Upper lobe of left lung (tissue), 6 donors: ENCODE measurements at regions not wholly inside any gene's neighbourhood (a gene's known extent, or its start where the extent isn't known, plus 50 kb on each side); places are given as distances from the start of the nearest gene placed in this dataset.
A peak's percentile ranks its signal among the peaks of the same experiment; 100 is the strongest.
"Not testable (repeated sequence)": the region's sequence is repeated elsewhere in the genome, so short reads cannot be mapped to it uniquely, and the experiment has no call there.

Experiments used
- ATAC-seq, 2 donors: fragments of 200-7000 bp; cut with Tn5 transposase; one replicate each; pipeline ENCODE4 v1.9.1; 2022; ENCODE audit warnings: mild to moderate bottlenecking in 2 of 2, moderate library complexity in 2 of 2; ENCODE audit not compliant: low FRiP score in 2 of 2
- DNase-seq, 2 donors: peaks; one replicate each; pipeline ENCODE4 v3.0.0-alpha.2; 2019 to 2020
- H3K27ac ChIP-seq, 4 donors: fragments of 200-600 bp; sonication (generic); one replicate each; pipeline ENCODE4 v1.5.1; 2016 to 2019
- H3K27me3 ChIP-seq, 4 donors: fragments of 200-600 bp; sonication (generic); one replicate each; pipeline ENCODE4 v1.5.1; 2017 to 2019
- H3K36me3 ChIP-seq, 4 donors: fragments of 200-600 bp; sonication (generic); one replicate each; pipeline ENCODE4 v1.5.1; 2016 to 2019
- H3K4me1 ChIP-seq, 4 donors: fragments of 200-600 bp; sonication (generic); one replicate each; pipeline ENCODE4 v1.5.1; 2018 to 2019
- H3K4me3 ChIP-seq, 4 donors: fragments of 200-600 bp; sonication (generic); one replicate each; pipeline ENCODE4 v1.5.1; 2017 to 2019; ENCODE audit warnings: mild to moderate bottlenecking in 2 of 4, moderate library complexity in 1 of 4
- H3K9me3 ChIP-seq, 4 donors: fragments of 200-600 bp; sonication (generic); one replicate each; pipeline ENCODE4 v1.5.1; 2018 to 2019
- EP300 ChIP-seq, 4 donors: sonication (generic); formaldehyde crosslinking; IDR thresholded peaks; one replicate each; pipeline ENCODE4 v1.5.1; 2017; ENCODE audit warnings: antibody characterized with exemption in 4 of 4, control low read depth in 2 of 4
- POLR2A ChIP-seq, 4 donors: fragments of 450-650 bp; IDR thresholded peaks; one replicate each; pipeline ENCODE4 v1.5.1; 2016 to 2017; ENCODE audit warnings: antibody characterized with exemption in 4 of 4, mild to moderate bottlenecking in 2 of 4
- POLR2AphosphoS5 ChIP-seq, 2 donors: sonication (generic); formaldehyde crosslinking; IDR thresholded peaks; one replicate each; pipeline ENCODE4 v1.5.1; 2017; ENCODE audit warnings: antibody characterized with exemption in 2 of 2
- WGBS, 2 donors: methylation state at CpG; one replicate each; pipeline ENCODE4 v1.1.5; 2017 to 2018; 5-methylcytosine and 5-hydroxymethylcytosine counted together
- TF ChIP-seq, protein P1 (sequence below), 6 experiments: fragments of 450-650 bp in 4 of 6; fragments of 200-600 bp in 2 of 6; sonication (generic) in 2 of 6; IDR thresholded peaks; one replicate each; pipeline ENCODE4 v1.5.1; 2016 to 2019; ENCODE audit warnings: antibody characterized with exemption in 6 of 6
- donor health status: DM: no; HTN: no; CAD: no; lungs with moderate emphysema.
- donor health status: DM: no; HTN: yes; CAD: no; lungs with severe emphysema.

GRCh38 chrX:101787934-101788333 lies 128.3 kb upstream of the ARMCX2 start:
- H3K27ac ChIP-seq: no peak overlapping the region
- H3K4me3 ChIP-seq: no peak overlapping the region
- DNase-seq: no peak
- no peaks in the 10 kb centered on the region for H3K9me3 ChIP-seq
- H3K36me3 ChIP-seq: no peaks in the 10 kb centered on the region
- H3K4me1 ChIP-seq: no peaks in the 10 kb centered on the region
- WGBS, 2 donors: 89 to 100% methylated on average over 1 of the region's 1 CpG
- H3K27me3 ChIP-seq: no peaks in the 10 kb centered on the region
- no peak for TF ChIP-seq POLR2A (IDR thresholded peaks at IDR 0.05)
- TF ChIP-seq, protein P1, sequence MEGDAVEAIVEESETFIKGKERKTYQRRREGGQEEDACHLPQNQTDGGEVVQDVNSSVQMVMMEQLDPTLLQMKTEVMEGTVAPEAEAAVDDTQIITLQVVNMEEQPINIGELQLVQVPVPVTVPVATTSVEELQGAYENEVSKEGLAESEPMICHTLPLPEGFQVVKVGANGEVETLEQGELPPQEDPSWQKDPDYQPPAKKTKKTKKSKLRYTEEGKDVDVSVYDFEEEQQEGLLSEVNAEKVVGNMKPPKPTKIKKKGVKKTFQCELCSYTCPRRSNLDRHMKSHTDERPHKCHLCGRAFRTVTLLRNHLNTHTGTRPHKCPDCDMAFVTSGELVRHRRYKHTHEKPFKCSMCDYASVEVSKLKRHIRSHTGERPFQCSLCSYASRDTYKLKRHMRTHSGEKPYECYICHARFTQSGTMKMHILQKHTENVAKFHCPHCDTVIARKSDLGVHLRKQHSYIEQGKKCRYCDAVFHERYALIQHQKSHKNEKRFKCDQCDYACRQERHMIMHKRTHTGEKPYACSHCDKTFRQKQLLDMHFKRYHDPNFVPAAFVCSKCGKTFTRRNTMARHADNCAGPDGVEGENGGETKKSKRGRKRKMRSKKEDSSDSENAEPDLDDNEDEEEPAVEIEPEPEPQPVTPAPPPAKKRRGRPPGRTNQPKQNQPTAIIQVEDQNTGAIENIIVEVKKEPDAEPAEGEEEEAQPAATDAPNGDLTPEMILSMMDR (IDR thresholded peaks at IDR 0.05): no peak
- no peak for TF ChIP-seq EP300 (IDR thresholded peaks at IDR 0.05)
- ATAC-seq: no peak

DNA sequence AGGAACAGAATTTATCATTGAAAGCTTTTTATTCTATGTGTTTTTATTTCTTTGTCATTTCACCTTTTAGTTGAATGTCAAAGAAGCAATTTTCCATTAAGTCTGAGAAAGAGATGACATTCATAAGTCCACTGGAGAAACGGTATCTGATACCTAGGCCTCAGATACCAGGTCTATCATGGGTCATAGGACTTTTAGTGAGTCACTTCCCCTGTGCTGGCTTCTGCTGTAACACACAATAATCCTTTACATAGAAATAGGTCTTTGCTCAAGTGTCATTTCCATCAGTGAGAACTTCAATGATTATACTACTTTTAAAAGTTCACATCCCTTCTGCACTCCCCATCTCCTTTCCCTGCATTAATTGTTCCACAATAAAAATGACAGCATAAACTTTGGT lies 125.5 kb upstream of the ARMCX2 start:
- ATAC-seq (no peak), DNase-seq (no peak)
- 50 to 71% methylated on average over 1 of the region's 1 CpG for WGBS, 2 donors
- Histone ChIP-seq H3K4me3 (no peak overlapping the region), H3K4me1 (no peaks in the 10 kb centered on the region), H3K27me3 (no peaks in the 10 kb centered on the region), H3K27ac (no peak overlapping the region), H3K36me3 (no peaks in the 10 kb centered on the region), H3K9me3 (no peaks in the 10 kb centered on the region)
- TF ChIP-seq POLR2AphosphoS5 (IDR thresholded peaks at IDR 0.05) (no peak), POLR2A (IDR thresholded peaks at IDR 0.05) (no peak), EP300 (IDR thresholded peaks at IDR 0.05) (no peak)
- TF ChIP-seq, protein P1 (IDR thresholded peaks at IDR 0.05): no peak

DNA sequence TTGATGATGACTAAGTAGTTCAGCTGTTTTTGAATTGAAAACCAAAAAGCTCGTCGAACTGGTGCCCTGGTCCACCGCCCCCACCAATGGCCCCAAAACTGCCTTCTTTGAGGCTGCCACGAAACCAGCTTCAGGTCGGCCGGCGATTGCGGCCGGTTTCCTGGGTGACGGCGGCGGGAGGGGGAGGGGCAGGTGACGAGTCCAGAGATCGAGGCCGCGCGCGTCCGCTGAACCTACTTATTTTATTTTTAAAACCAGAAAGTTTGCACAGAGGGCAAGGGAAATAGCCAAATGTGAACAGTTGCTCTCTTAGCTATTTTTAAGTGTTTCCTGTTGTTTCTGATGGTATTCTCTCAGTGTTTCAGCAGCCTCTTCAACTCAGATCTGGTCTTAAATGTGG lies 120.8 kb upstream of the ARMCX2 start:
- not testable (repeated sequence) for ATAC-seq, H3K4me3 ChIP-seq, H3K9me3 ChIP-seq, H3K36me3 ChIP-seq, H3K27ac ChIP-seq, H3K4me1 ChIP-seq, H3K27me3 ChIP-seq
- 82 to 90% methylated on average over 19 of the region's 19 CpGs for WGBS, 2 donors
- DNase-seq: peak in 1 of 2 donors; percentile 31

DNA sequence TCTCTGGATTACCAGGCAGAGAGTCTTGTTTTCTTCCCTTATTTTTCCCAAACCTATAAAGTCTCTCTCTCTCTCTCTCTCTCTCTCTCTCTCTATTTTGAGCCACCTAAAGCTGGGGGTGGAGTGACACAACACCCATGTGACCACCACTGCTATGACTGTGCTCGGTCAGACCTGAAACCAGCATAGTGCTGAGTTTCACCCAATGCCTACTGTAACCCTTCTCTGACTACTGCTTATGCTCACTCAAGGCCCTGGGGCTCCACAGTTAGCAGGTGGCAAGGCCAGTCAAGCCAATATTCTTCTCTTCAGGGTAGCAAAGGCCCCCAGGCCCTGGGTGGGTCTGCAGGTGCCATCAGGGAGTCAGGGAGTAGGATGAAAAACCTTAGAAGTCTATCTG lies 114.7 kb upstream of the ARMCX2 start:
- 88 to 89% methylated on average over 1 of the region's 1 CpG for WGBS, 2 donors
- ATAC-seq (no peak), DNase-seq (no peak)
- H3K36me3 ChIP-seq: no peaks in the 10 kb centered on the region
- H3K9me3 ChIP-seq: no peaks in the 10 kb centered on the region
- H3K4me1 ChIP-seq: no peaks in the 10 kb centered on the region
- H3K27me3 ChIP-seq: no peaks in the 10 kb centered on the region
- H3K27ac ChIP-seq: no peak overlapping the region
- no peak overlapping the region for H3K4me3 ChIP-seq
- TF ChIP-seq POLR2A (IDR thresholded peaks at IDR 0.05): no peak
- no peak for TF ChIP-seq POLR2AphosphoS5 (IDR thresholded peaks at IDR 0.05)
- TF ChIP-seq, protein P1 (IDR thresholded peaks at IDR 0.05): no peak
- no peak for TF ChIP-seq EP300 (IDR thresholded peaks at IDR 0.05)

DNA sequence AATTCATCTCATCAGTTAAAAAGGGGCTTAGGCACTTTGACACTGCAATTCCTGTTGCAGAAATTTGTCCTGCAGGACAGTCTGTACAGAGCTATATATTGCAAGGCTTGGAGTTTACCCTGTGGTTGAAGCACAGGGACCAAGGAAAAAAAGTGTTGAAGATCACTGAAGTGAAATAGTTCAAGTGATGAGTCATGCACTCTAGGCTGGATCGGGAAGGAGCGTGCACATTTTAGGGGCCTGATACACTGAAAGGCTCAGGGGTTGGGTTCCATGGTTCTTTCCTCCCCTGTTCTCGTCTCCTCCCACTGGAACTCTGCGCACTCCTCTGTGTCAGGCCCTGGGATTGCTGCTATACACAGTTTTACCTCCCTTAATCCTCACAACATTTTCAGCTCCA lies 104.9 kb upstream of the ARMCX2 start:
- no peaks in the 10 kb centered on the region for H3K4me1 ChIP-seq
- H3K36me3 ChIP-seq: no peaks in the 10 kb centered on the region
- WGBS, 2 donors: 68 to 76% methylated on average over 3 to 4 of the region's 4 CpGs
- H3K27me3 ChIP-seq: no peaks in the 10 kb centered on the region
- TF ChIP-seq POLR2A (IDR thresholded peaks at IDR 0.05) (no peak), POLR2AphosphoS5 (IDR thresholded peaks at IDR 0.05) (no peak), EP300 (IDR thresholded peaks at IDR 0.05) (no peak)
- TF ChIP-seq, protein P1 (IDR thresholded peaks at IDR 0.05): no peak
- H3K9me3 ChIP-seq: no peaks in the 10 kb centered on the region
- ATAC-seq: peak in 1 of 2 donors; percentile 34
- DNase-seq: no peak
- H3K27ac ChIP-seq: no peak overlapping the region
- H3K4me3 ChIP-seq: no peak overlapping the region
